H1 (cell line): ENCODE measurements at regions not wholly inside any gene's neighbourhood (a gene's known extent, or its start where the extent isn't known, plus 50 kb on each side); places are given as distances from the start of the nearest gene placed in this dataset.
"Not testable (repeated sequence)": the region's sequence is repeated elsewhere in the genome, so short reads cannot be mapped to it uniquely, and the experiment has no call there.

Experiments used
- CTCF ChIA-PET: fragments of 300-600 bp; sonication (Branson Sonifier 250); formaldehyde crosslinking; loops from one replicate; lab custom pipeline; 2021; ENCODE audit not compliant: partially characterized antibody; lab: Charles Lee
- POLR2A ChIA-PET: fragments of 300-600 bp; sonication (Branson Sonifier 250); formaldehyde crosslinking; loops from one replicate; lab custom pipeline; 2021; ENCODE audit warnings: inconsistent platforms; ENCODE audit not compliant: partially characterized antibody; lab: Charles Lee
- DNase-seq, 2 experiments: peaks; one replicate each; pipeline versions ENCODE4 v3.0.0 to v3.0.0-alpha.2; 2010 to 2022; ENCODE audit warnings: low spot score in 2 of 2, low read depth in 1 of 2, mixed read lengths in 1 of 2
- FAIRE-seq: peaks from 2 replicates; lab custom pipeline; 2011; peaks lifted over from hg19 to GRCh38; lab: Jason Lieb, UNC
- H2AFZ ChIP-seq: 2 replicates; pipeline ENCODE4 v1.8.1; 2012; ENCODE audit warnings: low read length, inconsistent platforms
- H2AK5ac ChIP-seq: 2 replicates; pipeline ENCODE4 v1.6.1; 2013; ENCODE audit warnings: low read depth, low read length
- H2BK120ac ChIP-seq: replicated peaks from 2 replicates; pipeline ENCODE3; 2013; ENCODE audit warnings: low read depth, low read length, inconsistent platforms
- H2BK12ac ChIP-seq: 2 replicates; pipeline ENCODE4 v1.6.1; 2013; ENCODE audit warnings: low read depth, low read length
- H2BK15ac ChIP-seq: 2 replicates; pipeline ENCODE4 v1.6.1; 2013; ENCODE audit warnings: low read length
- H2BK20ac ChIP-seq: 2 replicates; pipeline ENCODE4 v1.6.1; 2013; ENCODE audit warnings: low read length
- H2BK5ac ChIP-seq: 2 replicates; pipeline ENCODE4 v1.6.1; 2013; ENCODE audit warnings: low read depth, low read length
- H3K14ac ChIP-seq: 2 replicates; pipeline ENCODE4 v1.6.1; 2013; ENCODE audit warnings: inconsistent platforms; ENCODE audit not compliant: insufficient read length
- H3K18ac ChIP-seq: 2 replicates; pipeline ENCODE4 v1.6.1; 2013; ENCODE audit warnings: low read length; ENCODE audit errors: extremely low read depth
- H3K23ac ChIP-seq: 2 replicates; pipeline ENCODE4 v1.6.1; 2013; ENCODE audit warnings: inconsistent platforms; ENCODE audit not compliant: insufficient read length
- H3K23me2 ChIP-seq: 2 replicates; pipeline ENCODE4 v1.6.1; 2013; ENCODE audit warnings: low read depth, low read length
- H3K27ac ChIP-seq: 2 replicates; pipeline ENCODE4 v1.6.1; 2011; ENCODE audit warnings: low read depth, low read length, inconsistent platforms
- H3K27me3 ChIP-seq, 4 experiments: replicated peaks in 1 of 4; 1 replicate in 1 of 4; 2 replicates in 3 of 4; pipeline versions ENCODE4 v1.6.1 to v1.8.1; 2011 to 2013; ENCODE audit warnings: low read length in 3 of 4, mild to moderate bottlenecking in 3 of 4, inconsistent platforms in 2 of 4, mixed read lengths in 2 of 4, moderate library complexity in 1 of 4; ENCODE audit not compliant: control insufficient read depth in 3 of 4, insufficient read depth in 3 of 4; ENCODE audit errors: extremely low read depth in 1 of 4
- H3K36me3 ChIP-seq, 4 experiments: 2 replicates each; pipeline versions ENCODE4 v1.6.1 to v1.8.1; 2011 to 2013; ENCODE audit warnings: mild to moderate bottlenecking in 4 of 4, low read length in 3 of 4, moderate library complexity in 2 of 4, control low read depth in 1 of 4, inconsistent platforms in 1 of 4; ENCODE audit not compliant: insufficient read depth in 4 of 4, control insufficient read depth in 2 of 4
- H3K4ac ChIP-seq: replicated peaks from 2 replicates; pipeline ENCODE3; 2013; ENCODE audit warnings: low read length, low read depth, mixed read lengths, inconsistent platforms; ENCODE audit not compliant: insufficient read length
- H3K4me1 ChIP-seq, 4 experiments: replicated peaks in 1 of 4; 1 replicate in 1 of 4; 2 replicates in 3 of 4; pipeline versions ENCODE4 v1.6.1 to v1.8.1; 2011 to 2013; ENCODE audit warnings: low read length in 3 of 4, inconsistent platforms in 2 of 4, mixed read lengths in 1 of 4; ENCODE audit not compliant: insufficient read depth in 4 of 4, control insufficient read depth in 3 of 4
- H3K4me2 ChIP-seq, 2 experiments: 2 replicates each; pipeline versions ENCODE4 v1.6.1 to v1.8.1; 2011 to 2013; ENCODE audit warnings: low read depth in 2 of 2, low read length in 2 of 2, control low read depth in 1 of 2, inconsistent platforms in 1 of 2, mild to moderate bottlenecking in 1 of 2; ENCODE audit not compliant: insufficient read depth in 1 of 2
- H3K4me3 ChIP-seq, 4 experiments: fragments of 200-600, 300-600 bp in 1 of 4; sonication (generic), shearing (Covaris generic), sonication (Bioruptor Twin) in 1 of 4; 2 replicates each; pipeline versions ENCODE4 v1.5.1 to v1.8.1; 2011 to 2016; ENCODE audit warnings: low read length in 4 of 4, low read depth in 3 of 4, control low read depth in 2 of 4, inconsistent platforms in 2 of 4, mild to moderate bottlenecking in 2 of 4, mixed read lengths in 1 of 4, moderate library complexity in 1 of 4; ENCODE audit not compliant: insufficient read depth in 2 of 4; ENCODE audit errors: extremely low read depth in 1 of 4
- H3K56ac ChIP-seq: replicated peaks from 2 replicates; pipeline ENCODE3; 2013; ENCODE audit warnings: low read depth, mild to moderate bottlenecking, mixed read lengths, low read length, inconsistent platforms; ENCODE audit not compliant: insufficient read length
- H3K79me1 ChIP-seq: 2 replicates; pipeline ENCODE4 v1.6.1; 2013; ENCODE audit warnings: low read depth, low read length, control low read depth
- H3K79me2 ChIP-seq, 2 experiments: 2 replicates each; pipeline versions ENCODE4 v1.6.1 to v1.8.1; 2012 to 2013; ENCODE audit warnings: low read length in 2 of 2, mild to moderate bottlenecking in 2 of 2, inconsistent platforms in 1 of 2; ENCODE audit not compliant: insufficient read depth in 2 of 2, control insufficient read depth in 1 of 2
- H3K9ac ChIP-seq, 4 experiments: replicated peaks in 1 of 4; 1 replicate in 1 of 4; 2 replicates in 3 of 4; pipeline versions ENCODE4 v1.6.1 to v1.8.1; 2011 to 2013; ENCODE audit warnings: low read depth in 3 of 4, low read length in 3 of 4, control low read depth in 2 of 4, mild to moderate bottlenecking in 2 of 4, moderate library complexity in 2 of 4, inconsistent platforms in 1 of 4; ENCODE audit errors: extremely low read depth in 1 of 4
- H3K9me3 ChIP-seq, 2 experiments: 2 replicates each; pipeline versions ENCODE4 v1.6.1 to v1.8.1; 2012 to 2013; ENCODE audit warnings: mild to moderate bottlenecking in 2 of 2, moderate library complexity in 2 of 2, control low read depth in 1 of 2, inconsistent platforms in 1 of 2, low read depth in 1 of 2, low read length in 1 of 2, mixed read lengths in 1 of 2; ENCODE audit not compliant: insufficient read depth in 2 of 2
- H4K20me1 ChIP-seq, 2 experiments: replicated peaks in 1 of 2; 2 replicates each; pipeline versions ENCODE3 to v1.8.1; 2011 to 2013; ENCODE audit warnings: inconsistent platforms in 2 of 2, low read length in 2 of 2, mild to moderate bottlenecking in 1 of 2; ENCODE audit not compliant: insufficient read depth in 2 of 2, control insufficient read depth in 1 of 2
- H4K5ac ChIP-seq: 2 replicates; pipeline ENCODE4 v1.6.1; 2013; ENCODE audit warnings: low read length, low read depth, mixed read lengths, inconsistent platforms; ENCODE audit not compliant: insufficient read length
- H4K8ac ChIP-seq: 2 replicates; pipeline ENCODE4 v1.8.0; 2013; ENCODE audit warnings: mild to moderate bottlenecking, moderate library complexity, low read length, inconsistent platforms; ENCODE audit not compliant: insufficient read depth; ENCODE audit errors: extremely low read depth
- H4K91ac ChIP-seq: replicated peaks from 2 replicates; pipeline ENCODE3; 2013; ENCODE audit warnings: low read length, mixed read lengths, inconsistent platforms; ENCODE audit not compliant: insufficient read length
- WGBS, 2 experiments: shearing (Covaris generic) in 1 of 2; methylation state at CpG; one replicate each; pipeline versions ENCODE4 v1.1.6 to v1.1.7; 2013 to 2015; ENCODE audit warnings: low lambda C conversion rate in 2 of 2, mixed read lengths in 2 of 2, inconsistent platforms in 1 of 2, low coverage in 1 of 2, missing lambda C conversion rate in 1 of 2; ENCODE audit not compliant: insufficient replicate concordance in 2 of 2, insufficient coverage in 1 of 2, insufficient read length in 1 of 2; ENCODE audit errors: extremely low coverage in 1 of 2, missing lambda C conversion rate in 1 of 2; 5-methylcytosine and 5-hydroxymethylcytosine counted together

DNA sequence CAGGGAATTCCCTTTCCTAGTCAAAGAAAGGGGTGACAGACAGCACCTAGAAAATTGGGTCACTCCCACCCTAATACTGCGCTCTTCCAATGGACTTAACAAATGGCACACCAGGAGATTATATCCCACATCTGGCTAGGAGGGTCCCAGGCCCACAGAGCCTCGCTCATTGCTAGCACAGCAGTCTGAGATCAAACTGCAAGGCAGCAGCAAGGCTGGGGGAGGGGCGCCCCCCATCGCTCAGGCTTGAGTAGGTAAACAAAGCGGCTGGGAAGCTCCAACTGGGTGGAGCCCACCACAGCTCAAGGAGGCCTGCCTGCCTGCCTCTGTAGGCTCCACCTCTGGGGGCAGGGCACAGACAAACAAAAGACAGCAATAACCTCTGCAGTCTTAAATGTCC, 1043.9 kb upstream of the GRIA3 start:
- H4K8ac ChIP-seq, H2BK12ac ChIP-seq, H2BK20ac ChIP-seq, H3K4me1 ChIP-seq, H2AFZ ChIP-seq, H3K18ac ChIP-seq, H3K56ac ChIP-seq, POLR2A ChIA-PET, H2BK5ac ChIP-seq, H2BK15ac ChIP-seq, DNase-seq, H3K23me2 ChIP-seq, H3K4ac ChIP-seq, H3K9me3 ChIP-seq, H3K9ac ChIP-seq, CTCF ChIA-PET, H3K14ac ChIP-seq, H3K23ac ChIP-seq, H3K4me3 ChIP-seq, H4K20me1 ChIP-seq, H3K27ac ChIP-seq, H3K4me2 ChIP-seq, H2AK5ac ChIP-seq, H4K5ac ChIP-seq, H4K91ac ChIP-seq, H3K79me2 ChIP-seq, FAIRE-seq, H3K79me1 ChIP-seq, H3K36me3 ChIP-seq, H3K27me3 ChIP-seq, H2BK120ac ChIP-seq: not testable (repeated sequence)
- WGBS, 2 experiments: 100% methylated on average over 1 of the region's 5 CpGs; no CpG with 5 or more reads in 1 of the 2 experiments
